Mammary epithelial cell (primary cell): ENCODE measurements at regions not wholly inside any gene's neighbourhood (a gene's known extent, or its start where the extent isn't known, plus 50 kb on each side); places are given as distances from the start of the nearest gene placed in this dataset.

Experiments used
- CTCF ChIP-seq, 2 donors: IDR thresholded peaks in 1 of 2; conservative IDR thresholded peaks in 1 of 2; 2 replicates each; pipeline ENCODE4 v1.5.1; 2011 to 2012; ENCODE audit warnings: inconsistent platforms in 2 of 2, low read length in 2 of 2, mild to moderate bottlenecking in 2 of 2, control low read depth in 1 of 2, low read depth in 1 of 2; ENCODE audit not compliant: insufficient read depth in 1 of 2; ENCODE audit errors: extremely low read depth in 1 of 2
- EZH2 ChIP-seq: IDR thresholded peaks from 2 replicates; pipeline ENCODE4 v1.6.1; 2012; ENCODE audit warnings: low read length, inconsistent platforms, borderline replicate concordance

- no peak for TF ChIP-seq CTCF (conservative IDR thresholded peaks at IDR 0.05 in 1 of 2, IDR thresholded peaks at IDR 0.05 in 1 of 2; ENCODE audit: extremely low read depth in 1 of 2, insufficient read depth in 1 of 2, low read depth in 1 of 2, low read length in 2 of 2)
- TF ChIP-seq EZH2: no peak
Observed at GRCh38 chr6:14897831-14898230, 348.0 kb upstream of the JARID2 start.
